Ovary (tissue), 7 donors: ENCODE measurements at regions not wholly inside any gene's neighbourhood (a gene's known extent, or its start where the extent isn't known, plus 50 kb on each side); places are given as distances from the start of the nearest gene placed in this dataset.

Source experiments
- DNase-seq, 5 donors: peaks; one replicate each; pipeline ENCODE4 v3.0.0-alpha.2; 2019 to 2020
- H3K27ac ChIP-seq, 2 donors: fragments of 200-600 bp; one replicate each; pipeline versions ENCODE4 v1.5.1 to v1.8.0; 2019 to 2022
- H3K27me3 ChIP-seq: fragments of 200-600 bp; one replicate; pipeline ENCODE4 v1.8.0; 2022
- H3K36me3 ChIP-seq: fragments of 200-600 bp; sonication (generic); one replicate; pipeline ENCODE4 v1.5.1; 2019
- H3K4me1 ChIP-seq: one replicate; pipeline ENCODE4 v1.8.1; 2013; ENCODE audit warnings: mild to moderate bottlenecking, moderate library complexity; ENCODE audit not compliant: insufficient read depth
- H3K4me3 ChIP-seq: fragments of 200-600 bp; sonication (generic); one replicate; pipeline ENCODE4 v1.5.1; 2017
- H3K9me3 ChIP-seq, 2 donors: fragments of 200-600 bp in 1 of 2; sonication (generic) in 1 of 2; one replicate each; pipeline versions ENCODE4 v1.5.1 to v1.8.1; 2013 to 2019; ENCODE audit warnings: mild to moderate bottlenecking in 1 of 2, moderate library complexity in 1 of 2
- EP300 ChIP-seq: sonication (generic); formaldehyde crosslinking; IDR thresholded peaks from one replicate; pipeline ENCODE4 v1.6.1; 2017; ENCODE audit warnings: antibody characterized with exemption
- POLR2A ChIP-seq: fragments of 450-650 bp; IDR thresholded peaks from one replicate; pipeline ENCODE4 v1.6.1; 2017; ENCODE audit warnings: antibody characterized with exemption, mild to moderate bottlenecking, moderate library complexity
- WGBS, 3 donors: extraction: QIAGEN DNeasy Blood & Tissue Kit in 1 of 3; methylation state at CpG; one replicate each; pipeline versions ENCODE4 v1.1.5 to v1.1.7; 2013 to 2017; 5-methylcytosine and 5-hydroxymethylcytosine counted together
- intact Hi-C, 4 donors: fragments of 100-400 bp; cut with DNase I; formaldehyde crosslinking; loops; one replicate each; pipeline versions ENCODE4 v1.11.0 to v1.15.1; 2022 to 2023
- TF ChIP-seq, protein P1 (sequence below), 3 donors: fragments of 450-650 bp in 2 of 3; fragments of 200-600 bp in 1 of 3; IDR thresholded peaks; one replicate each; pipeline versions ENCODE4 v1.5.1 to v1.8.0; 2016 to 2022; ENCODE audit warnings: antibody characterized with exemption in 3 of 3, mild to moderate bottlenecking in 1 of 3
- donor health status: DM: no; HTN: no; CAD: no; lungs with moderate emphysema.
- donor health status: DM: no; HTN: no; CAD: no.
- donor health status: Bipolar disorder and iron deficiency.
- donor health status: DM: no; HTN: no; CAD: no.
- donor health status: DM: yes; HTN: yes; CAD: no.

DNA sequence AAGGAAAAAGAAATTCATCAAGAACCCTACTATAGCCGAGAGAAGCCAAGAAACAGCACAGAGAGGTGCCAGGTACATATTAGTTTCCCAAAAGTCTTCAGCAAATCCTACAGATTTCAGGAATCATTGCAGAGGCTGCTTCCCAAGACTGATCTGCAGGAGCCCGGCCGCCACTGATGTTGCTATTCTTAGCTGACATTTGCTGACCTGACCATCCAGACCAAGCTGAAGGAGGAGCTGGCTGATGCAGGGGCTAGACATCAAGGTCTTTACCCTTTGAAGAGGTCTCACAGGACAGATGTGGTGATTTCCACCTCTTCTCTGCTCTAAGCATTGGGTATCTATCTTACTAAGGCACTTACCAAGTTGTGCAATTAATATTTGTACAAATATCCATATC lies 444.8 kb upstream of the SOX5 start:
- no peaks in the 10 kb centered on the region for H3K36me3 ChIP-seq
- H3K27me3 ChIP-seq = no peaks in the 10 kb centered on the region
- no peak for TF ChIP-seq EP300
- TF ChIP-seq POLR2A = no peak
- TF ChIP-seq, protein P1, sequence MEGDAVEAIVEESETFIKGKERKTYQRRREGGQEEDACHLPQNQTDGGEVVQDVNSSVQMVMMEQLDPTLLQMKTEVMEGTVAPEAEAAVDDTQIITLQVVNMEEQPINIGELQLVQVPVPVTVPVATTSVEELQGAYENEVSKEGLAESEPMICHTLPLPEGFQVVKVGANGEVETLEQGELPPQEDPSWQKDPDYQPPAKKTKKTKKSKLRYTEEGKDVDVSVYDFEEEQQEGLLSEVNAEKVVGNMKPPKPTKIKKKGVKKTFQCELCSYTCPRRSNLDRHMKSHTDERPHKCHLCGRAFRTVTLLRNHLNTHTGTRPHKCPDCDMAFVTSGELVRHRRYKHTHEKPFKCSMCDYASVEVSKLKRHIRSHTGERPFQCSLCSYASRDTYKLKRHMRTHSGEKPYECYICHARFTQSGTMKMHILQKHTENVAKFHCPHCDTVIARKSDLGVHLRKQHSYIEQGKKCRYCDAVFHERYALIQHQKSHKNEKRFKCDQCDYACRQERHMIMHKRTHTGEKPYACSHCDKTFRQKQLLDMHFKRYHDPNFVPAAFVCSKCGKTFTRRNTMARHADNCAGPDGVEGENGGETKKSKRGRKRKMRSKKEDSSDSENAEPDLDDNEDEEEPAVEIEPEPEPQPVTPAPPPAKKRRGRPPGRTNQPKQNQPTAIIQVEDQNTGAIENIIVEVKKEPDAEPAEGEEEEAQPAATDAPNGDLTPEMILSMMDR (IDR thresholded peaks at IDR 0.05) = no peak
- no peak overlapping the region for H3K27ac ChIP-seq
- no peaks in the 10 kb centered on the region for H3K9me3 ChIP-seq
- peaks cover 6% of the 10 kb centered on the region for H3K4me1 ChIP-seq
- intact Hi-C loops = no loop called here
- H3K4me3 ChIP-seq = no peak overlapping the region
- no peak for DNase-seq
- 80 to 93% (median 93%) methylated on average over 3 of the region's 3 CpGs for WGBS, 3 donors

DNA sequence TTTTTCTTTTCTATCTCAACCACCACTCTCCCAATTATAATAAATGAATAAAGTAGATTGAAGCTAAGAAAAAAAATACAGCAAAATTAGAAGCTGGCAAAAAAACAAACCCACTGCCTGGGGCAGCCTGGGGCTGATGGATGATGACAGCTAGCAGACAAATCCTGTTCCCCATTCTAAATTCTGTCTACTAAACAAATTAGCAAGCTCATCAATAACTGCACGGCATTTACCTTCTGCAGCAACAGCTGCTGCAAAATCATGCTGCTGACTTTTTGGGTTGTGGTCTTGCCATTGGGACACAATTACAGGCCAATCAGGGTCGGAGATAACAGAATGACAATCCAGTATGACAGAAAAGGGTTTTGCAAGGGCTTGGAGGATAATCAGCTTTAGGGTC lies 443.6 kb upstream of the SOX5 start:
- Histone ChIP-seq H3K4me3 (no peak overlapping the region), H3K36me3 (no peaks in the 10 kb centered on the region), H3K27ac (no peak overlapping the region), H3K4me1 (peaks cover 6% of the 10 kb centered on the region), H3K27me3 (no peaks in the 10 kb centered on the region), H3K9me3 (no peaks in the 10 kb centered on the region)
- intact Hi-C loops = no loop called here
- TF ChIP-seq POLR2A (no peak), EP300 (no peak)
- TF ChIP-seq, protein P1 (IDR thresholded peaks at IDR 0.05) = no peak
- 91 to 96% (median 91%) methylated on average over 2 of the region's 2 CpGs for WGBS, 3 donors
- DNase-seq = no peak

DNA sequence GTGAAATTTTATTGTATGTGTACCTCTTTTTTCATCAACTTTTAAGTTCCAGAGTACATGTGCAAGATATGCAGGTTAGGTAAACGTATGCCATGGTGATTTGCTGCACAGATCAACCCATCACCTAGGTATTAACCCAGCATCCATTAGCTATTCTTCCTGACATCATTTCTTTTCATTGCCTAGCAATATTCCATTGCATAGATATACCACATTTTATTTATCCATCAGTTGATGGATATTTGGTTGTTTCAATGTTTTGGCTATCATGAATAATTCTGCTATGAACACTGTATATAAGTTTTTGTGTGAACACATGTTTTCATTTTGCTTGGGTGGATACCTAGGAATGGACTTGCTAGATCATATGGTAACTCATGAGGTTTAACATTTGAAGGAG lies 439.9 kb upstream of the SOX5 start:
- H3K36me3 ChIP-seq = no peaks in the 10 kb centered on the region
- no peak overlapping the region for H3K27ac ChIP-seq
- no peaks in the 10 kb centered on the region for H3K27me3 ChIP-seq
- H3K4me3 ChIP-seq = no peak overlapping the region
- 86 to 94% (median 93%) methylated on average over 1 of the region's 1 CpG for WGBS, 3 donors
- intact Hi-C loops = no loop called here
- H3K9me3 ChIP-seq = no peaks in the 10 kb centered on the region
- no peak for TF ChIP-seq EP300
- no peak for TF ChIP-seq POLR2A
- TF ChIP-seq, protein P1 (IDR thresholded peaks at IDR 0.05) = no peak
- DNase-seq = no peak
- no peaks in the 10 kb centered on the region for H3K4me1 ChIP-seq

DNA sequence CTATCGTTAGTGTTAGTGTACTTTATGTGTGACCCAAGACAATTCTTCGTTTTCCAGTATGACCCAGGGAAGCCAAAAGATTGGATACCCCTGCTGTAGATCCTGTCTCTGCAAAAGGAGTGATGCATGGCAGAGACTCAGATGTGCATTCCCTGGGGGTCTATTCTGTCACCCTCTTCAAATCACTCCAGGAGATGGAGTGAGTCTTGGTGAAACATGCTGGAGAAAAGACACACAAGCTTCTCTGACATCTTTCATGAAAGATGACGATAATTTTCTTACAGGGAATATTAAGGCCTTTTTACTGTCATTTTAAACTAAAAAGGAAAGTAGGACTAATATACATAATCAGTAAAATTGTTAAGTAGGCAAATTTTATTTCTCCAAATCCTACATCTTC lies 437.9 kb upstream of the SOX5 start:
- TF ChIP-seq, protein P1 (IDR thresholded peaks at IDR 0.05) = no peak
- TF ChIP-seq POLR2A = no peak
- no peak for TF ChIP-seq EP300
- Histone ChIP-seq H3K27me3 (no peaks in the 10 kb centered on the region), H3K36me3 (no peaks in the 10 kb centered on the region), H3K4me3 (no peak overlapping the region), H3K4me1 (no peaks in the 10 kb centered on the region), H3K9me3 (no peaks in the 10 kb centered on the region), H3K27ac (no peak overlapping the region)
- intact Hi-C loops = no loop called here
- WGBS, 3 donors = 95 to 97% (median 96%) methylated on average over 3 of the region's 3 CpGs
- DNase-seq = no peak

DNA sequence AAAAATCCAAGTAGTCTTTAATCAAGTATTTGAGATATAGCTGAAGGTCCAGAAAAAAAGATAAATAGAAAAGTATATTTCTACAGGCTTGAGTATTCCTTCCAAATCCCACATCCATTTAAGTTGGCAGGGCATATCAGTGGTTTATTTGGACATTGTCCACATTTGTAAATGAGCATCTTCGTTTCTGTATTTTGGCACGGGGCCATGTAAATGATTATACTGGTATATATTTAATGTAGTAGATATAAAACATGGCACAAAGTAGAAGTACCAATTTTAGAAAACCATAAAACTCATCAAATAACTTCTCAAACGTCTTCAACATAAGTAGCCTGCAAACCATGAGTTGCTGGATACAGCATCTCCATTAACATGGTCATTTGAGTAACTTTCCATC lies 437.4 kb upstream of the SOX5 start:
- Histone ChIP-seq H3K27me3 (no peaks in the 10 kb centered on the region), H3K9me3 (no peaks in the 10 kb centered on the region), H3K36me3 (no peaks in the 10 kb centered on the region), H3K4me1 (no peaks in the 10 kb centered on the region), H3K4me3 (no peak overlapping the region), H3K27ac (no peak overlapping the region)
- intact Hi-C loops = no loop called here
- DNase-seq = no peak
- 66 to 73% (median 71%) methylated on average over 3 of the region's 3 CpGs for WGBS, 3 donors
- no peak for TF ChIP-seq EP300
- TF ChIP-seq POLR2A = no peak
- TF ChIP-seq, protein P1 (IDR thresholded peaks at IDR 0.05) = no peak
